Testis (tissue), 2 donors: ENCODE measurements at regions not wholly inside any gene's neighbourhood (a gene's known extent, or its start where the extent isn't known, plus 50 kb on each side); places are given as distances from the start of the nearest gene placed in this dataset.
"Not testable (repeated sequence)": the region's sequence is repeated elsewhere in the genome, so short reads cannot be mapped to it uniquely, and the experiment has no call there.

Experiments used
- CTCF ChIP-seq, 3 experiments: fragments of 450-650 bp in 2 of 3; fragments of 200-600 bp in 1 of 3; sonication (generic) in 1 of 3; IDR thresholded peaks; one replicate each; pipeline ENCODE4 v1.5.1; 2016 to 2019; ENCODE audit warnings: antibody characterized with exemption in 3 of 3, mild to moderate bottlenecking in 2 of 3, moderate library complexity in 1 of 3
- POLR2A ChIP-seq: fragments of 450-650 bp; IDR thresholded peaks from one replicate; pipeline ENCODE4 v1.6.1; 2017; ENCODE audit warnings: antibody characterized with exemption, mild to moderate bottlenecking, moderate library complexity

DNA sequence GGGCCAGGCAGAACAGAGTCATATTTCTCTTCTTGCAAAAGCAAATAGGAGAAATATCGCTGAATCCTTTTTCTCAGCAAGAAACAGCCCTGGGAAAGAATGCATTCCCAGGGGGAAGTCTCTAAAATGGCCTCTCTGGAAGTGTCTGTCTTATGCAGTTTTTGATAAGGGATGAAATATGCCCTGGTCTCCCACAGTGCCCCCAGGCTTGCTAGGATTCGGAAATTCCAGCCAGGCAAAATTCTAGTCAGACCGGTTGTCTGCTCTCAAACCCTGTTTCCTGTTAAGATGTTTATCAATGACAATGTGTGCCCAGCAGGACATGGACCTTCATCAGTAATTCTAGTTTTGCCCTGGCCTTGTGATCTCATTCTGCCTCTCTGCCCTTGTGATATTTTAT, 448.3 kb upstream of the HTR1E start:
- TF ChIP-seq CTCF (IDR thresholded peaks at IDR 0.05); POLR2A: not testable (repeated sequence)
